Parathyroid adenoma (tissue), 2 donors: ENCODE measurements at regions not wholly inside any gene's neighbourhood (a gene's known extent, or its start where the extent isn't known, plus 50 kb on each side); places are given as distances from the start of the nearest gene placed in this dataset.

Experiments used
- H2AFZ ChIP-seq: fragments of 300-600 bp; sonication (generic); one replicate; pipeline ENCODE4 v1.7.0; 2017; ENCODE audit warnings: antibody characterized with exemption, mild to moderate bottlenecking
- H3K27ac ChIP-seq: fragments of 300-600 bp; sonication (generic); one replicate; pipeline ENCODE4 v1.7.0; 2017
- H3K27me3 ChIP-seq: fragments of 300-600 bp; sonication (generic); one replicate; pipeline ENCODE4 v1.7.0; 2017; ENCODE audit warnings: low read length; ENCODE audit not compliant: control insufficient read depth, insufficient read depth
- H3K36me3 ChIP-seq: fragments of 300-600 bp; sonication (generic); one replicate; pipeline ENCODE4 v1.7.0; 2017; ENCODE audit warnings: low read length; ENCODE audit not compliant: control insufficient read depth, insufficient read depth
- H3K4me1 ChIP-seq: fragments of 300-600 bp; sonication (generic); one replicate; pipeline ENCODE4 v1.7.0; 2017; ENCODE audit warnings: control low read depth
- H3K4me2 ChIP-seq: fragments of 300-600 bp; sonication (generic); one replicate; pipeline ENCODE4 v1.7.0; 2017; ENCODE audit warnings: low read length
- H3K4me3 ChIP-seq: fragments of 300-600 bp; sonication (generic); one replicate; pipeline ENCODE4 v1.7.0; 2017; ENCODE audit warnings: low read depth, low read length
- H3K79me2 ChIP-seq: fragments of 300-600 bp; sonication (generic); one replicate; pipeline ENCODE4 v1.7.0; 2017; ENCODE audit warnings: control low read depth
- H3K9ac ChIP-seq: fragments of 300-600 bp; sonication (generic); one replicate; pipeline ENCODE4 v1.7.0; 2017; ENCODE audit warnings: mild to moderate bottlenecking
- H3K9me3 ChIP-seq: fragments of 300-600 bp; sonication (generic); one replicate; pipeline ENCODE4 v1.7.0; 2017; ENCODE audit warnings: low read length; ENCODE audit not compliant: control insufficient read depth
- CTCF ChIP-seq: fragments of 300-600 bp; sonication (generic); IDR thresholded peaks from one replicate; pipeline ENCODE4 v1.7.0; 2017; ENCODE audit warnings: antibody characterized with exemption, mild to moderate bottlenecking
- donor health status: primary hyperparathyroidism.

- Histone ChIP-seq H3K27me3 (no peaks in the 10 kb centered on the region), H3K9ac (no peak overlapping the region), H3K4me3 (no peak overlapping the region), H3K36me3 (no peaks in the 10 kb centered on the region), H2AFZ (no peak overlapping the region), H3K4me2 (no peak overlapping the region), H3K79me2 (peaks cover 7% of the 10 kb centered on the region), H3K9me3 (no peaks in the 10 kb centered on the region), H3K4me1 (no peaks in the 10 kb centered on the region), H3K27ac (no peak overlapping the region)
- TF ChIP-seq CTCF, result no peak
These were observed 142.4 kb downstream of the CRYBB2 start for GRCh38 chr22:25361899-25362214.

DNA sequence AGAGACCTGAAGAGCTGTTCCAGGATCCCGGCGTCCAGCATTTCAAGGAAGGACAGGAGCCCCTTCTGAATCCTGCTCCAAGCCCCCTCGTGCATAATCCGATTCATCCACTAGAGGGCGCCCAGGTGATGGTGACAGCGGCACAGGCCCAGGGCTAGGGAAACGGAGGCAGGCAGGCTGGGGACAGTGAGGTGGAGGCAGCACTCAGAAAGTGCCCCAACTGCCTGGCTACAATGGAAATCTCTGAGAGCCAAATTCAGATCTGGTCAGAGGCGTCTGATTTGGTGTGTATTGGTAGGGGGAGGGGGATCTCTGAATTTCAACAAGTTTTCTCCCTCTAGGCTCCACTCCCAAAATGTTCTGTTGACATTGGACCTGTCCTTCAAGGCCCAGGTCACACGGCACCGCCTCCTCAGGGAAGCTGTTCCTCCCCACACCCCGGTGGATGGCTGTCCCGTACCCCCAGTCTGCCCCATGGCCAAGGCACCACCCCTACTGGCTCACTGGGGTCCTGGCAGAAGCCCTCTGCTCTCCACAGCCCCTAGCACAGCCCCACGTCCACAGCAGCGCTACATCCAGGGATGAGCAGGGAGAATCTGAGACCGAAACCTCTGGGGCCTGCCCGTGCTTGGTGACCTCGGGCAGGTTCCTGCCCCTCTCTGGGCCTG lies 142.9 kb downstream of the CRYBB2 start:
- peak; percentile 78 for TF ChIP-seq CTCF
- no peaks in the 10 kb centered on the region for H3K36me3 ChIP-seq
- no peak overlapping the region for H3K27ac ChIP-seq
- no peaks in the 10 kb centered on the region for H3K9me3 ChIP-seq
- no peak overlapping the region for H3K4me2 ChIP-seq
- H3K4me1 ChIP-seq, result no peaks in the 10 kb centered on the region
- H3K27me3 ChIP-seq, result no peaks in the 10 kb centered on the region
- no peak overlapping the region for H3K4me3 ChIP-seq
- H3K9ac ChIP-seq, result no peak overlapping the region
- H2AFZ ChIP-seq, result no peak overlapping the region
- H3K79me2 ChIP-seq, result peaks cover 7% of the 10 kb centered on the region

DNA sequence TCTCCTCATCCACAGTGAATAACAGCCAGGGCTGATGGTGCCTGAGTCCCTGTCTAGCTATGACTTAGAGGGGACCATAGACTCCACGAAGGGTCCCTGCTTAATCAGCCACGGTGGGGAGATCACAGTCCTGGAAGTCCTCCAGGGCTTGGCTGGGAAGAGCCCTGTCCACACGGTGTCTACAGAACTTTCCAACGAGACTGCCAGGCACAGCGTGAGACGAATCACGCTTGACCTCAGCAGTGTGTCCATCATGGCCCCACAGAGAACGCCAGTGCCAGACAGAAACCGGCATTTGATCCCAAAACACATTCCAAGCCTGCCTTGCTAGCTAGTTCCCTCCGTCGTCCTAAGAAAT lies 143.4 kb downstream of the CRYBB2 start:
- H3K27ac ChIP-seq, result no peak overlapping the region
- no peaks in the 10 kb centered on the region for H3K9me3 ChIP-seq
- H3K27me3 ChIP-seq, result no peaks in the 10 kb centered on the region
- no peak overlapping the region for H3K9ac ChIP-seq
- no peak overlapping the region for H3K4me3 ChIP-seq
- H2AFZ ChIP-seq, result no peak overlapping the region
- no peaks in the 10 kb centered on the region for H3K4me1 ChIP-seq
- TF ChIP-seq CTCF, result no peak
- H3K36me3 ChIP-seq, result no peaks in the 10 kb centered on the region
- H3K4me2 ChIP-seq, result no peak overlapping the region
- H3K79me2 ChIP-seq, result peaks cover 7% of the 10 kb centered on the region

DNA sequence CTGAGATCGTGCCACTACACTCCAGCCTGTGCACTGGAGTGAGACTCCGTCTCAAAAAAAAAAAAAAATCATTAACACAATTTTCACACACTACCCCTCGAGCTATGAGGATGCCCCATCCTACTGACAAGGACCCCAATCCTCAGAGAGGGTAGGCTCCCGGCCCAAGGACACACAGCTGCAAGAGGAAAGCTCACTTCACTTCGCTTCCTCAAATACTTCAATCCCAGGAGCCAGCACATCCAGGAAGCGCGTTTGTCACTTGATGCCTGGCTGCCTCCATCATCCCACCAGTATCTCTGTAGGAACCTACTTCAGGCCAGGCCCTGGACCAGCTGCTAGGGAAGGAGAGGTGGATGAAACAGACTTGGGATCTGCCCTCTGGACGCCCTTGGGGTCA lies 144.0 kb downstream of the CRYBB2 start:
- no peaks in the 10 kb centered on the region for H3K36me3 ChIP-seq
- TF ChIP-seq CTCF, result no peak
- peaks cover 7% of the 10 kb centered on the region for H3K79me2 ChIP-seq
- H3K9me3 ChIP-seq, result no peaks in the 10 kb centered on the region
- H3K27me3 ChIP-seq, result no peaks in the 10 kb centered on the region
- no peak overlapping the region for H3K27ac ChIP-seq
- no peak overlapping the region for H3K4me3 ChIP-seq
- no peak overlapping the region for H3K9ac ChIP-seq
- no peak overlapping the region for H3K4me2 ChIP-seq
- H2AFZ ChIP-seq, result no peak overlapping the region
- no peaks in the 10 kb centered on the region for H3K4me1 ChIP-seq

DNA sequence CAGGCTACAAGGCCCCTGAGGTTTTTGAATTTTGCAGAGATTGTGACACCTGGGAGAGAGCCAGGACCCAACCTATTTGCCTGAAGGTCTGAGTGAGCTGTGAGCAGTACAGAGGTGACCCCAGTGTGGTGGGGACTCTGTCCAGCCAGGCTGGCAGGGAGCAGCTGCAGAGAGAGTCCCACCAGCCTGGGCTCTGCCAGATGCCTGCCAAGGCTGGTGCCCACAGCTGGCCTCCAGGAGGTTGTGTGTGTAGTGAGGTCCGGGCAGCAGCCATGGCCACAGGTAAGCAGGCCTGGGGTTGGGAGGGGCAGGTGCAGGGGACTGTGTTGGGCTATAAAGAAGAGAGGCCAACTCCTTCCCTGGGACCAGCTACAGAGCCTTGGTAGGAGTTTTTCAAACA lies 144.8 kb downstream of the CRYBB2 start:
- H3K27ac ChIP-seq, result no peak overlapping the region
- no peaks in the 10 kb centered on the region for H3K9me3 ChIP-seq
- H3K9ac ChIP-seq, result no peak overlapping the region
- H3K36me3 ChIP-seq, result no peaks in the 10 kb centered on the region
- no peaks in the 10 kb centered on the region for H3K4me1 ChIP-seq
- no peak for TF ChIP-seq CTCF
- H3K27me3 ChIP-seq, result no peaks in the 10 kb centered on the region
- no peak overlapping the region for H3K4me2 ChIP-seq
- H3K79me2 ChIP-seq, result peaks cover 7% of the 10 kb centered on the region
- no peak overlapping the region for H3K4me3 ChIP-seq
- no peak overlapping the region for H2AFZ ChIP-seq
